Glutamatergic neuron (in vitro differentiated cells): ENCODE measurements at regions not wholly inside any gene's neighbourhood (a gene's known extent, or its start where the extent isn't known, plus 50 kb on each side); places are given as distances from the start of the nearest gene placed in this dataset.

Experiments
- DNase-seq: peaks from one replicate; pipeline ENCODE4 v3.0.0; 2022
- H3K27ac Mint-ChIP-seq: one replicate; pipeline ENCODE4 v1.8.0; 2020; ENCODE audit warnings: mild to moderate bottlenecking, mixed read lengths, inconsistent platforms; ENCODE audit not compliant: unreplicated experiment
- H3K27me3 Mint-ChIP-seq: one replicate; pipeline ENCODE4 v1.8.0; 2020; ENCODE audit warnings: mild to moderate bottlenecking, moderate library complexity, mixed read lengths, inconsistent platforms; ENCODE audit not compliant: unreplicated experiment
- H3K36me3 Mint-ChIP-seq: one replicate; pipeline ENCODE4 v1.8.0; 2020; ENCODE audit warnings: mild to moderate bottlenecking, mixed read lengths, inconsistent platforms; ENCODE audit not compliant: unreplicated experiment
- H3K4me1 Mint-ChIP-seq: one replicate; pipeline ENCODE4 v1.8.0; 2020; ENCODE audit warnings: mild to moderate bottlenecking, low read depth, mixed read lengths, inconsistent platforms; ENCODE audit not compliant: unreplicated experiment
- H3K4me3 Mint-ChIP-seq: one replicate; pipeline ENCODE4 v1.8.0; 2020; ENCODE audit warnings: mild to moderate bottlenecking, mixed read lengths, inconsistent platforms; ENCODE audit not compliant: unreplicated experiment
- H3K9me3 Mint-ChIP-seq: one replicate; pipeline ENCODE4 v1.8.0; 2020; ENCODE audit warnings: mild to moderate bottlenecking, moderate library complexity, mixed read lengths, inconsistent platforms; ENCODE audit not compliant: unreplicated experiment
- CTCF ChIP-seq: fragments of 200-600 bp; sonication (generic); IDR thresholded peaks from one replicate; pipeline ENCODE4 v1.5.0; 2021; ENCODE audit not compliant: partially characterized antibody, unreplicated experiment

GRCh38 chr10:98318861-98319260 lies 50.9 kb upstream of the LOXL4 start:
- peak overlapping the region; percentile 28 for H3K27ac Mint-ChIP-seq
- H3K4me3 Mint-ChIP-seq, result no peak overlapping the region
- H3K27me3 Mint-ChIP-seq, result peaks cover 5% of the 10 kb centered on the region
- TF ChIP-seq CTCF, result no peak
- no peak for DNase-seq
- peaks cover 36% of the 10 kb centered on the region for H3K4me1 Mint-ChIP-seq
- peaks cover 9% of the 10 kb centered on the region for H3K9me3 Mint-ChIP-seq
- H3K36me3 Mint-ChIP-seq, result no peaks in the 10 kb centered on the region
